ENCODE measurements at regions not wholly inside any gene's neighbourhood (a gene's known extent, or its start where the extent isn't known, plus 50 kb on each side); places are given as distances from the start of the nearest gene placed in this dataset.

DNA sequence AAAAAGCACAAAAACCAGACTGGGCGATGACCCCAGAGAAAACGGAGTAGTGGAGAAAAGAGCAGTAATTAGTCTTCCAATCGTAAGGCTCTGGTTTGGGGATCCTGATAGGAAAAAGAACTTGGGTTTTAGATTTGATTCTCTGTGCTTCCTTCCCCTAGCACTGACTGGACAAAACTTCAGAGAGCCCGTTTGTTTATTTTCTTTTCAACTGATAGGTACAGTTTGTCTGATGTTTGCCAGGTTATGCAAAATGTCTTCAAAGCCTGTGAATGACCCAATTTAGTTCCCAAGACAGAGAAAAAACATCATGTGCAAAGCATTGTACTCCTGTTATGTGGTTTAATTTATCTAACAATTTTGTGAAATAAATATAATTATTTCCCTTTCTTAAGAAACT is 151.1 kb upstream of the COX10 start:
- peaks cover 50 to 86% (median 62%) of the 10 kb centered on the region in 3 donors for H3K4me1 Mint-ChIP-seq
- DNase-seq: no peak
- H3K27me3 Mint-ChIP-seq: no peaks in the 10 kb centered on the region
- H3K4me3 Mint-ChIP-seq: peak overlapping the region in 6 of 8 donors; percentile 57 to 77 (median 72)
- no peak for ATAC-seq (ENCODE audit: low read depth in 2 of 2)
- peaks cover 0 to 3% (median 0%) of the 10 kb centered on the region in 7 donors for H3K9me3 Mint-ChIP-seq
- peak overlapping the region; percentile 48 to 95 (median 86) for H3K27ac Mint-ChIP-seq
- H3K36me3 Mint-ChIP-seq: no peaks in the 10 kb centered on the region

DNA sequence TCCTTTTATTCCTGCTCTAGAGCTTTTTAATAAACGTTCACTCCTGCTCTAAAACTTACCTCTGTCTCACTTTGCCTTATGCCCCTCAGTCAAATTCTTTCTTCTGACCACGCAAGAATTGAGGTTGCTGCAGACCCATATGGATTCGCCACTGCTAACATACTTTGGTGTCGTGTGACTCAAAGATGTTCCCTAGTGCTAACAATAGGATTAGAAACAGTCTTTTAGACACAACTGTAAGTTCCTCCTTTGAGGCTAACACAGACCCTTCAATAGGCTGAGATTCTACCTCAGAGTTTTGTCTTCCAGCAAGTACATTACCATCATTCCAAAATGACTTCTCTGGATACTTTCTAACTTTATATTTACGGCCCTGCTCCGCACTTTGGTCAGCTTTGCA is 149.5 kb upstream of the COX10 start:
- ATAC-seq (ENCODE audit: low read depth in 2 of 2): no peak
- peaks cover 50 to 79% (median 62%) of the 10 kb centered on the region in 3 donors for H3K4me1 Mint-ChIP-seq
- peak overlapping the region in 5 of 6 donors; percentile 64 to 83 (median 71) for H3K27ac Mint-ChIP-seq
- H3K4me3 Mint-ChIP-seq: peak overlapping the region in 5 of 8 donors; percentile 2 to 75 (median 57)
- DNase-seq: no peak
- H3K36me3 Mint-ChIP-seq: no peaks in the 10 kb centered on the region
- peaks cover 0 to 3% (median 0%) of the 10 kb centered on the region in 7 donors for H3K9me3 Mint-ChIP-seq
- no peaks in the 10 kb centered on the region for H3K27me3 Mint-ChIP-seq

DNA sequence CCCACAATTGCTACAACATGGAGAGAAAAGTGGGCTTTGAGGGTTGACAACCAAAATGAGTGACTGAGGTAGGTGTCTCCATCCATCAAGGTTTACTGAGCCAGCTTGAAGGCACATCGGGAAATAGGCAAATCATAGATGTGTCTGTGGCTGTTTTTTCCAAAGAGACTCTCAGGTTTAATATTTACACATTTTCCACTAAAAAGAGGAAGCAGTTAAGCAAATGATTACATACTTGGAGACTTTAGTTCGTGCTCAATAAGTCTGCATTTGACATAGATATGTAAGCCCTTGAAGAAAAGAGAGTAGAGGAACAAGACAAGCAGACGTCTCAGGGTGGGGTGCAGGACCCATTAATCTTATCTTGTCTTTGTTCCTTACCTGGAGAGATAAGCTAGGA is 148.9 kb upstream of the COX10 start:
- Mint-ChIP-seq H3K27ac (peak overlapping the region in 5 of 6 donors; percentile 1 to 89 (median 70)), H3K27me3 (no peaks in the 10 kb centered on the region), H3K36me3 (no peaks in the 10 kb centered on the region), H3K4me3 (peak overlapping the region in 7 of 8 donors; percentile 7 to 61 (median 51)), H3K9me3 (peaks cover 0 to 3% (median 0%) of the 10 kb centered on the region in 7 donors), H3K4me1 (peaks cover 50 to 73% (median 59%) of the 10 kb centered on the region in 3 donors)
- ATAC-seq (ENCODE audit: low read depth in 2 of 2) (peak; percentile 24 to 37), DNase-seq (peak; percentile 17)

DNA sequence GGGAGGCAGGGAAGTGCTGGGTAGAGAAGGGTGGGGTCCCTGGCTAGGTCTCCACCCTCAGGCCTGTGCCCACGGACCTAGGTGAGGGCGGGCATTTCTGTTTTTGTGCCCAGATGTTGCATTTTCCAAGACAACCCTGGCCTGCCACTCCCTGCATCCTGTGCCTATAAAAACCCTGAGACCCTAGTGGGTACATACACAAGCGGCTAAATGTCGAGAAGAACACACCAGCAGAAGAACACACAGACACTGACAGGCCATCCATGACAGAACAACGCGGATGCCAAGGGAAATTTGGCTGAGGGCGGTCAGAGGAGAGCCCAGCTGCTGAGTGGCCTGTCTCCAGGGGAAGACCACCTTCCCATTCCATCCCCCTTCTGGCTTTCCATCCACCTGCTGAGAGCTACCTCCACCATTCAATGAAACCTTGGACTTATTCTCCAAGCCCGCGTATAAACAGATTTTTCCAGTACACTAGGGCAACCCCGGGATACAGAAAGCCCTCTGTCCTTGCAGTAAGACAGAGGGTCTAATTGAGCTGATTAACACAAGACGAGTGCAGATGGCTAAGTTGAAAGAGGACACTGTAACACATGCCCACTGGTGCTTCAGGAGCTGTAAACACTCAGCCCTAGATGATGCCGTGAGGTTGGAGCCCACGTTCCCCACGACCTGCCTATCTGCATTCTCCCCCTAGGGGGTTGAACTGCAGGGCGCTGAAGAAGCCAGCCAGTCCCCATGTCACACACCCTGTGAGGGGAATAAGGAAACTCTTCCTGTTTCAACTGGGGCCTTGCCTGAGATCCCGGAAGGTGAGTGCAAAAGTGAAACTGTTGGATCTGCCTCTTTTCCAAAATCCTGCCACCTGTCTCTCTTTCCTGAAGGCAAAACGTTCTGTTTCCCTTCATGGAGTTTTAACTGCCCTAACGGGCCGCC is 147.2 kb upstream of the COX10 start:
- Mint-ChIP-seq H3K4me3 (no peak overlapping the region), H3K4me1 (peaks cover 37 to 56% (median 47%) of the 10 kb centered on the region in 3 donors), H3K9me3 (peaks cover 0 to 2% (median 0%) of the 10 kb centered on the region in 7 donors), H3K27ac (peak overlapping the region in 1 of 6 donors; percentile 69), H3K27me3 (no peaks in the 10 kb centered on the region), H3K36me3 (no peaks in the 10 kb centered on the region)
- ATAC-seq (ENCODE audit: low read depth in 2 of 2): no peak
- DNase-seq: no peak

DNA sequence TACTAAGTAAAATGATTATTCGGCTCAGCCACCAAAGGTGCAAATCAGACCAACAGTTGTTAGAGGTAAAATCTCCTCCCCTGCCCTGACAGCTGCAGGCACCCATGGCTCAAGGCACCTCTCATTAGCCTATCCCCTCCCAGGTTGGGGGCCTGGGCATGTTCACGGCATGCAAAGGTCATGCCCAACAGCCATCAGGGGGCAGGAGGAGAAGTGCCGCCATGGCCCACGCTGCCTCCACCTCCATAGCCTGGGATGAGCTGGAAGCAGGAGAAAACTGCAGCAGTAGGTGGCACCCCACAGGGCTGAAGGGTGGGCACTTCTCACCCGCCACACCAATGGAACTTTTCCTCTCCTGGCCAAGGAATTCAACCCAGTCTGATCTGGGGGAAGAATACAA is 146.4 kb upstream of the COX10 start:
- DNase-seq: no peak
- H3K4me1 Mint-ChIP-seq: peaks cover 29 to 49% (median 39%) of the 10 kb centered on the region in 3 donors

DNA sequence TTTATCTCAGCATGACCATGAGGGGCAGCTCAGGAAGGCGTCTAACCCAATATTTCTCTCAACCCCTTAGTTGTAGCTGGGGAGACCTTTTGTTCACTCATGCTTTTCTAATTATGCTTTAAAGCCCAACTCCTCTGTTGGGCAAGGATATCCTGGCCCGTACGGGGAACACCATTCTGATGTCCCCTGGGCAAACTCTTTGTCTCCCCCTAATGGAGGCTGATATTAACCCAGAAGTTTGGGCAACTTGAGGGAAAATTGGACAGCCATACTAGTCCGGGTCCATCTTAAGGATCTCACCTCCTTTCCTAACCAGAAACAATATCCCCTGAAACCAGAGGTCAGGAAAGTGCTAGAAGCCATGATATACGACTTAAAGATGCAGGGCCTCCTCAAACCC is 143.7 kb upstream of the COX10 start:
- peak overlapping the region in 1 of 6 donors; percentile 24 for H3K27ac Mint-ChIP-seq
- no peaks in the 10 kb centered on the region for H3K27me3 Mint-ChIP-seq
- peaks cover 0 to 2% (median 0%) of the 10 kb centered on the region in 7 donors for H3K9me3 Mint-ChIP-seq
- peaks cover 8 to 30% (median 15%) of the 10 kb centered on the region in 3 donors for H3K4me1 Mint-ChIP-seq
- H3K4me3 Mint-ChIP-seq: no peak overlapping the region
- H3K36me3 Mint-ChIP-seq: no peaks in the 10 kb centered on the region
- DNase-seq (no peak), ATAC-seq (ENCODE audit: low read depth in 2 of 2) (no peak)

More for the DNA sequence above, 146.4 kb upstream of the COX10 start:
- Mint-ChIP-seq H3K27ac (peak overlapping the region in 2 of 6 donors; percentile 69), H3K4me3 (no peak overlapping the region), H3K9me3 (peaks cover 0 to 2% (median 0%) of the 10 kb centered on the region in 7 donors), H3K27me3 (no peaks in the 10 kb centered on the region), H3K36me3 (no peaks in the 10 kb centered on the region)
- no peak for ATAC-seq (ENCODE audit: low read depth in 2 of 2)

DNA sequence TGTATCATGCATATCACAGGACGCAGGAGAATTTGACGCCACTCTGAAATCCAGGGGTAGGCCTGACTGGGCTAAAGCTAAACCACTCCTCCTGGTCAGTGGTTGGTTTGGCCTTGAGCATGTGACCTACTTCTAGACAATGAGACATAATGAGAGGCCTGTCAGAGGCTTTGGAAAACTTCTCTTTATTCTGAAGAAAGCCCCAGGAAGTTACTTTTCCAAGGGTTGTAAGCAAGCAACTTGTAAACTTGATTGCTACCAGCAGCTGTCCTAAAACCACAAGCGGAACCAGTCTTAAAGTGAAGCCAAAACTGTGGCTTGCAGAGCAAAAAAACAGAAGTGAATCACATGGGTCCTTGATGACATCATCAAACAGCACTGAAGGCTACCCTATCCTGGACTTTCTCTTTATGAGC is 138.2 kb upstream of the COX10 start:
- DNase-seq: peak; percentile 79
- H3K27me3 Mint-ChIP-seq: no peaks in the 10 kb centered on the region
- peaks cover 0 to 4% (median 0%) of the 10 kb centered on the region in 7 donors for H3K9me3 Mint-ChIP-seq
- ATAC-seq (ENCODE audit: low read depth in 2 of 2): peak; percentile 85
- H3K4me1 Mint-ChIP-seq: peaks cover 26 to 36% (median 33%) of the 10 kb centered on the region in 3 donors
- no peaks in the 10 kb centered on the region for H3K36me3 Mint-ChIP-seq
- peak overlapping the region; percentile 19 to 77 (median 54) for H3K4me3 Mint-ChIP-seq
- peak overlapping the region; percentile 98 to 100 (median 98) for H3K27ac Mint-ChIP-seq

DNA sequence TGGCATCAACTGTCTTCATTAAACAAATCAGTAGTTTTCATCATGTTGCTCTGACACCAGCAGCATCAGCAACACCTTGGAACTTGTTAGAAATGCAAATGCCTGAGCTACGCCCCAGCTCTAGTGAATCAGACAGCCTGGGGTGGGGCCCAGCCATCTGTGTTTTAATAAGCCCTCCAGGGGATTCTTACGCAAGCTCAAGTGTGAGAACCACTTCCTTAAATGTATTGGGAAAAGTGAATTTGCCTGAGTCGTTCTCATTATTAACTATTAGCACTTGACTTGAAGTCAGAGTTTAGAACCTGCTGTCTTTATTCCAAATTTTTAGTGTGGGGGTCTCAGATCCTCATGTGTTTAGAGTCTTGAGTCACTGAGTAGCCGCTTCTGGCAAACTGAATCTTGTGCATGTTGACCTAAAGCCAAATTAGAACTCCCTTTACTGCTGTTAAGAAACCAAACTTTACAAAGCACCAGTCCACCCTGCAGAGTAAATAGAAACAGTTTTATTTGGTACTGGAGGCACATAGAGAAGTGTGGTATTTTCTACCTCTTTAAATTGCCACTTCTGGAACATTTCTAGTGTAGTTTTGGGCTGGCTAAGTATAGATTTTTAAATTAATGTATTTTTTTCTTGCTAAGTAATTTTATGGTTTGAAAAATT is 137.4 kb upstream of the COX10 start:
- Mint-ChIP-seq H3K36me3 (no peaks in the 10 kb centered on the region), H3K4me3 (peak overlapping the region in 7 of 8 donors; percentile 7 to 77 (median 48)), H3K27me3 (no peaks in the 10 kb centered on the region), H3K4me1 (peaks cover 26 to 36% (median 33%) of the 10 kb centered on the region in 3 donors), H3K27ac (peak overlapping the region; percentile 98 to 100 (median 98)), H3K9me3 (peaks cover 0 to 4% (median 0%) of the 10 kb centered on the region in 7 donors)
- ATAC-seq (ENCODE audit: low read depth in 2 of 2) (peak; percentile 83 to 87), DNase-seq (peak; percentile 79)

DNA sequence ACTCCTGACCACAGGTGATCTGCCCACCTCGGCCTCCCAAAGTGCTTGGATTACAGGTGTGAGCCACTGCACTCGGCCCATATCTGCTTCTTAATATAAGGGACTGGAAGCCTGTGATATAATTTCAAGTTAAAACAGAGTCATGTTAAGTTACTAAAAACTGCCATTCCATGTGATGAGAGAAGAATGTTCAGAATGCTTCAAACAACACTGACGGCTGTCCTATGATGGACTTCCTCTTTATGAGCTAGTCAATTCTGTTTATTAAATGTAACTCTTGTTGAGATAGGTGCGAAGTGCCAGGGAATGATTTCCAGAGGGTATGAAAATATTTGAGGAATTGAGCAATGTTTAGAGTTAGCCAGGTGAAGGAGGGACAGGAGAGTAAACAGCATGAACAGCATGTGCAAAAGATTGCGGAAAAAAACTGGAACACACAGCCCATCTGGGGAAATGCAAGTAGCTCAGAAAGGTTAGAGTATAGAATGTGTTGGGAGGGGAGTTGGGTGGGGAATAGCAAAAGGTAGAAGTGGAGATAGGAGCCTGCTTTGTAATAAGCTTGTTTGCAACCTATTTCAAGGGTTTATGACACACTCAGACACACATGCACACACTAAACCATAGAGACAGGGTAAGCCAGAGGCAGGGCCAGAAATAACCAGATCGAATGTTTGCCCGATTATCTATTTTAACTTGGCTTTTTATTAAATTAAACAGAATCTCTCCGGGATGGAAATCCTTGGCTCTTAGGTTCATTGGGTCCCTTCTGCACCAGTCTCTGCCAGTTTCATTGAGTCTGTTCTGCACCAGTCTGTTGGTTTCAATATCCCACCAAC is 135.6 kb upstream of the COX10 start:
- peak overlapping the region in 5 of 6 donors; percentile 15 to 99 (median 94) for H3K27ac Mint-ChIP-seq
- H3K4me3 Mint-ChIP-seq: peak overlapping the region in 3 of 8 donors; percentile 13 to 50 (median 48)
- no peaks in the 10 kb centered on the region for H3K36me3 Mint-ChIP-seq
- H3K9me3 Mint-ChIP-seq: peaks cover 0 to 4% (median 0%) of the 10 kb centered on the region in 7 donors
- ATAC-seq (ENCODE audit: low read depth in 2 of 2): no peak
- peaks cover 26 to 41% (median 32%) of the 10 kb centered on the region in 3 donors for H3K4me1 Mint-ChIP-seq
- no peak for DNase-seq
- H3K27me3 Mint-ChIP-seq: no peaks in the 10 kb centered on the region

DNA sequence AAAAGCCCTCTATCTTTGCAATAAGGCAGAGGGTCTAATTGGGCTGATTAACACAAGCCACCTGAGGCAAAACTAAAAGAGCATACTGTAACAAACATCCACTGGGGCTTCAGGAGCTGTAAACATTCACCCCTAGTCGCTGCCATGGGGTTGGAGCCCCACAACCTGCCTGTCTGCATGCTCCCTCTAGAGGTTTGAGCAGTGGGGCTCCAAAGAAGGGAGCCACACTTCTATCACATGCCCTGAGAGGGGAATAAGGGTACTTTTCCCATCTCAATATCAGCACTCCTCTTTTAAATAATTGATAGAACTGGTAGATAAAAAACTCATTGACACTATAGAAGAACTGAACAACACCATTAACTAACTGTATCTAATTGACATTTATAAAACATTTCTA is 130.1 kb upstream of the COX10 start:
- Mint-ChIP-seq H3K36me3 (peaks cover 4 to 8% of the 10 kb centered on the region in 2 donors), H3K27ac (peak overlapping the region in 1 of 6 donors; percentile 82), H3K27me3 (no peaks in the 10 kb centered on the region), H3K9me3 (peaks cover 0 to 9% (median 2%) of the 10 kb centered on the region in 7 donors), H3K4me1 (peaks cover 3 to 16% (median 6%) of the 10 kb centered on the region in 3 donors), H3K4me3 (no peak overlapping the region)
- ATAC-seq (ENCODE audit: low read depth in 2 of 2): peak in 1 of 2 donors; percentile 46
- no peak for DNase-seq

DNA sequence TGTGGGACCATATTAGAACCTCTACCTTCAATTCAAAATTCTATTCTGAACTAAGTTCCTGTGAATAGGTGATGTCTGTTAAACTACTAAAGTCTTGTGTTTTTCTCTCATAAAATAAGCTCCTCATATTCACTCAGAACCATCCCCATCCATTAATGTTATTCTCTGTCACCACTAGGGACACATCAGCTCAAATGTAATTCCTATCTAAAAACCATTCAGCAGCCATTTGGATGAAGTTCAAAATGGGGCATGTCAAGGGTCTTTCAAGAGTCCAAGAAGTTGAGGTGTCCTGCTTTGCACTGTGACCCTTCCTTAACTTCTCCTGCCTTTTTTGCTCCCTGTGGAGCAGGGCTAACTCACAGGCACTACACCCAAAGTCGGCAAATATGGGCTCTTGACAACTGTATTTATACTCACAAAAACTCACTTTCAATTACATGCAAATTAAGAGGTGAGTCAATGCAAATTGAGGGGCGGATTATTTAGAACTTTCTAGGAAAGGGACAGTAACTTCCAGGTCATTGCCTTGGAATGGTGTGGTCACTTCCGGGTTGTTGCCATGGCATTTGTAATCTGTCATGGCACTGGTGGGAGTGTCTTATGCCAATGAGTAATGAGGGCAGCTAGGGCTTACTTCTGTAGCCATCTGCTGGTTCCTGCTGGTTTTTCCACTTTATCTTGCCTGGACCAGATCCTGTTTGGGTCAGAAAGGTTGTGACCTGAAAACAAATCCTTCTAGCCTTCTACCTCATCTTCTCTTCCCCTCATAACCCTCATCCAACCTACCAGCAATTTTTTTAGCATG is 128.2 kb upstream of the COX10 start:
- peaks cover 4 to 8% of the 10 kb centered on the region in 2 donors for H3K36me3 Mint-ChIP-seq
- no peak overlapping the region for H3K4me3 Mint-ChIP-seq
- H3K27me3 Mint-ChIP-seq: no peaks in the 10 kb centered on the region
- H3K27ac Mint-ChIP-seq: peak overlapping the region in 1 of 6 donors; percentile 85
- ATAC-seq (ENCODE audit: low read depth in 2 of 2) (no peak), DNase-seq (no peak)
- peaks cover 0 to 9% (median 2%) of the 10 kb centered on the region in 7 donors for H3K9me3 Mint-ChIP-seq
- H3K4me1 Mint-ChIP-seq: peaks cover 6 to 27% (median 7%) of the 10 kb centered on the region in 3 donors

DNA sequence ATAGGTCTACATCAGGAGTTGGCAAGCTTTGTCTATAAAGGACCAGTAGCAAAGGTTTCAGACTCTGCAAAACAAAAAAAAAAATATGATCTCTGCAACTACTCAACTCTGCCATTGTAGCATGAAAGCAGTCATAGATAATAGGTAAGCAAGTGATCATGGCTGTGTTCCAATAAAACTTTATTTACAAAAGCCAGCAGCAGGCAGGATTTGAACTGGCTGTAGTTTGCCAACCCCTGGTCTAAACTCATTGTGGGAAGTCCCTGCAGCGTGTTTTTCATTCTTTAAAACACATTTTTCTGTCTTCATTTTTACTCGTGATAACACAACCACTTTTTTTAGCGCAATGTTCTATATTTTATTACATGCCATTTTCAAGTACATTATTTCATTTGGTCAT is 127.5 kb upstream of the COX10 start:
- no peak overlapping the region for H3K4me3 Mint-ChIP-seq
- DNase-seq (no peak), ATAC-seq (ENCODE audit: low read depth in 2 of 2) (no peak)
- peaks cover 6 to 27% (median 7%) of the 10 kb centered on the region in 3 donors for H3K4me1 Mint-ChIP-seq
- peak overlapping the region in 1 of 6 donors; percentile 85 for H3K27ac Mint-ChIP-seq
- H3K36me3 Mint-ChIP-seq: peaks cover 4 to 8% of the 10 kb centered on the region in 2 donors
- no peaks in the 10 kb centered on the region for H3K27me3 Mint-ChIP-seq
- peaks cover 0 to 9% (median 2%) of the 10 kb centered on the region in 7 donors for H3K9me3 Mint-ChIP-seq

Data from naive B cell (primary cell).